ENCODE measurements at regions not wholly inside any gene's neighbourhood (a gene's known extent, or its start where the extent isn't known, plus 50 kb on each side); places are given as distances from the start of the nearest gene placed in this dataset.

DNA sequence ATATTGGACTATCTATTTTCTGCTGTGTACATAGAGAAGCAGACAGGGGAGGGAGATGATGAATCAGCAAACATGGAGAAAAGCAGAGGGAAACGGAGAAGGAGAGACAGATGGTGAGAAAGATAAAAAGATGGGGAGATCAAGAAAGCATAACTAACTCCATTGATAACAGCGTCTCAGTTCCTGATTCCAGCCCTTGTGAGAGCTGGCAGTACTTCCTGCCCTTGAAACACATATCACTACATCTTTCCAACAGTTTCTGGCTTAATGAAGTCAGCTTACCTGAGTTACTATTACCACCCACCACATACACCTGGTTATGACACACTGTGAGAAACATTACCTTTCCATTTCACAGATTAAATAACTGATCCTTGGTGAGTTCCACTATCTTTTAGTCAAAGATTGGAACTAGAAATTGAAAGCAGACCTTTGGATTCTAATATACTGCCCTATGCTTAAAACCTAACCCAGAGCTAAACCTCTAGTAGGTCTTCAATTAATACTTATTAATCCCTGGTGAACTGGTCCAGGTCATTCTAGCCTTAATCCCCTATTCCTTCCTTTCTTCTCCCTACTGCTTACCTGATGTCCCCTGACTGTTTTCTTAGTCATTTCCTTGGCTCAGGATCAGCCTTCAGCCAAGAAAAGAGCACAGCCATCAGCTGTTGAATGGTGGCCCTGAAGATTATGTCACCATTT is 346.6 kb upstream of the CCL2 start:
- TF ChIP-seq EP300 (IDR thresholded peaks at IDR 0.05): no peak
- no peak for TF ChIP-seq POLR2A (IDR thresholded peaks at IDR 0.05)
- TF ChIP-seq, protein P1, sequence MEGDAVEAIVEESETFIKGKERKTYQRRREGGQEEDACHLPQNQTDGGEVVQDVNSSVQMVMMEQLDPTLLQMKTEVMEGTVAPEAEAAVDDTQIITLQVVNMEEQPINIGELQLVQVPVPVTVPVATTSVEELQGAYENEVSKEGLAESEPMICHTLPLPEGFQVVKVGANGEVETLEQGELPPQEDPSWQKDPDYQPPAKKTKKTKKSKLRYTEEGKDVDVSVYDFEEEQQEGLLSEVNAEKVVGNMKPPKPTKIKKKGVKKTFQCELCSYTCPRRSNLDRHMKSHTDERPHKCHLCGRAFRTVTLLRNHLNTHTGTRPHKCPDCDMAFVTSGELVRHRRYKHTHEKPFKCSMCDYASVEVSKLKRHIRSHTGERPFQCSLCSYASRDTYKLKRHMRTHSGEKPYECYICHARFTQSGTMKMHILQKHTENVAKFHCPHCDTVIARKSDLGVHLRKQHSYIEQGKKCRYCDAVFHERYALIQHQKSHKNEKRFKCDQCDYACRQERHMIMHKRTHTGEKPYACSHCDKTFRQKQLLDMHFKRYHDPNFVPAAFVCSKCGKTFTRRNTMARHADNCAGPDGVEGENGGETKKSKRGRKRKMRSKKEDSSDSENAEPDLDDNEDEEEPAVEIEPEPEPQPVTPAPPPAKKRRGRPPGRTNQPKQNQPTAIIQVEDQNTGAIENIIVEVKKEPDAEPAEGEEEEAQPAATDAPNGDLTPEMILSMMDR (IDR thresholded peaks at IDR 0.05): no peak
- TF ChIP-seq POLR2AphosphoS5 (IDR thresholded peaks at IDR 0.05): no peak
- WGBS, 2 donors (ENCODE audit: low coverage in 1 of 2): 46 to 56% methylated on average over 2 of the region's 2 CpGs
- H3K27me3 ChIP-seq: peaks cover 11% of the 10 kb centered on the region
- no peaks in the 10 kb centered on the region for H3K4me1 ChIP-seq
- H3K36me3 ChIP-seq: no peaks in the 10 kb centered on the region
- H3K4me3 ChIP-seq: no peak overlapping the region
- no peak overlapping the region for H3K27ac ChIP-seq
- ATAC-seq: no peak
- no peaks in the 10 kb centered on the region for H3K9me3 ChIP-seq

DNA sequence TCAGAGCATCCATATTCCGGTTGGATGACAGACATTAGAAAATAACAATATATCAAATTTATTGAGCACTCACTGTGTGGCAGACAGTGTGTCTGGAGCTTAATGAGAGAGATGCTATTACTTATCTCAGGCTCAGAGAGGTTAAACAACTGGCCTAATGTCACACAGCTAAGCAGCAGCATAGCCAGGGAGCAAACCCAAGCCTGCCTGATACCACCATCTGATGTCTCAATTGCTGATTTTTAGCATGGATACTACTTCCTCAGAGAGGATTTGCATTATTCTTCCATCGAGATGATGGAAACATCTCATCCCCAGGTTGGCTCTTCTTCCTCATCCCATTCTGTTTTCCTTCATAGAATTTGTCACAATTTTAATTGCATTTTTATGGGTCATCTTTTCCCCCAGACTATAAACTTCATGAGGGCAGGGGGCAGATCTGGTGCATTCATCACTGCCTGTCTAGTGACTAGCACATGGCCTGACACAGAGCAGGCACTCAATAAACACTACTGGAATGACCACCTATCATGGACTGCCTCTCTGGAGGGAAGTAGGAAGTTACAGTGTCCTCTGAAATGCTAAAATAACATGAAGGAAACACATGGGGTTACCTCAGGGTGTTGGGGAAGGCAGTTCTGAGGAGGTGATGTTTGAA is 344.8 kb upstream of the CCL2 start:
- no peak overlapping the region for H3K4me3 ChIP-seq
- no peak overlapping the region for H3K27ac ChIP-seq
- no peaks in the 10 kb centered on the region for H3K4me1 ChIP-seq
- H3K27me3 ChIP-seq: peaks cover 11% of the 10 kb centered on the region
- H3K9me3 ChIP-seq: no peaks in the 10 kb centered on the region
- H3K36me3 ChIP-seq: no peaks in the 10 kb centered on the region
- TF ChIP-seq POLR2A (IDR thresholded peaks at IDR 0.05): no peak
- TF ChIP-seq, protein P1 (IDR thresholded peaks at IDR 0.05): no peak
- no peak for TF ChIP-seq EP300 (IDR thresholded peaks at IDR 0.05)
- WGBS, 2 donors (ENCODE audit: low coverage in 1 of 2): 95 to 100% methylated on average over 2 of the region's 2 CpGs
- no peak for ATAC-seq

DNA sequence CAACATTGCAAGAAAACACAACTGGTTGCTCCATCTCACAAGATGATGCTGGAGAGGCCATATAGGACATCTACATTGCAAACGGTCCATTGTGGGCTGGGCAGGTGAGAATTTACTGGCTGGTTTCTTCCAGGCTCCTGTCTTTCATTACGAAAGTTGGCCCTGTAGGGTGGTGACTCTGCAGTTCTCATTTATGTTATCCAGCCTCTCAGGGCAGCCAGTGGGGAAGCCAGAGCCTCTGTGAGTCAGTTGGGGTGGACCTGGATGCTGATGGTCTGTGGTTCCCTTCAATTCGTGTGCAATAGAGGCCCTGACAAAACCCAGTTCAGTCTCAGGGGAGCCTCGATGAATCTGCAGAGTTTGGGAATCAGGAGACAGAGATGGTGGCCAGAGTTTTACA is 341.0 kb upstream of the CCL2 start:
- TF ChIP-seq, protein P1 (IDR thresholded peaks at IDR 0.05): no peak
- TF ChIP-seq POLR2A (IDR thresholded peaks at IDR 0.05) (no peak), EP300 (IDR thresholded peaks at IDR 0.05) (no peak), POLR2AphosphoS5 (IDR thresholded peaks at IDR 0.05) (no peak)
- no peaks in the 10 kb centered on the region for H3K4me1 ChIP-seq
- no peaks in the 10 kb centered on the region for H3K9me3 ChIP-seq
- no peak for ATAC-seq
- H3K27me3 ChIP-seq: peaks cover 11% of the 10 kb centered on the region
- WGBS, 2 donors (ENCODE audit: low coverage in 1 of 2): 67 to 100% methylated on average over 1 of the region's 4 CpGs
- H3K4me3 ChIP-seq: no peak overlapping the region
- no peaks in the 10 kb centered on the region for H3K36me3 ChIP-seq
- no peak overlapping the region for H3K27ac ChIP-seq

DNA sequence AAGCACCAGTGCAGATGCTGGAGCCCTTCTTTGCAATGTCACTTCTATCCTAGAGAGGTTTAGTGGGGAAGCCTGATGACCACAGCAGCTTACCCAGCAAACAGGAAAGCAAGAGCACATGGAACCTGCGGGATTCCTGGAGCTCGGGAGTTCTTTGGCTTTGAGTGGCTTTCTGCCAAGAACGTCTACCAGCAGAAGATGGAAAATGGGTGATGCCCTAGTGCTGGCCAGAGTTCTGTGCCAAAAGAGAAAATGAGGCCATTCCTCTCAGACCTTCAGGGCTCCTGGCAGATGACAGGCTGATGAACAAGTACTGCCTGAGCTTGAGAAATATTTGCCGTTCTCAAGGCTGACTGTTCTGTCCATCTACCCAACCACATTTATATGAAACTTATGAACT is 332.1 kb upstream of the CCL2 start:
- ATAC-seq: no peak
- 61 to 69% methylated on average over 2 to 4 of the region's 4 CpGs for WGBS, 2 donors (ENCODE audit: low coverage in 1 of 2)

More for the DNA sequence above, 332.1 kb upstream of the CCL2 start:
- TF ChIP-seq, protein P1 (IDR thresholded peaks at IDR 0.05): no peak
- Histone ChIP-seq H3K4me3 (no peak overlapping the region), H3K27me3 (peaks cover 41% of the 10 kb centered on the region), H3K4me1 (no peaks in the 10 kb centered on the region), H3K27ac (no peak overlapping the region), H3K9me3 (no peaks in the 10 kb centered on the region), H3K36me3 (no peaks in the 10 kb centered on the region)

Measured in gastroesophageal sphincter (tissue), 4 donors.